ENCODE measurements at regions not wholly inside any gene's neighbourhood (a gene's known extent, or its start where the extent isn't known, plus 50 kb on each side); places are given as distances from the start of the nearest gene placed in this dataset.

- Histone ChIP-seq H3F3A (replicated peaks; ENCODE audit: insufficient read depth) (no peaks in the 10 kb centered on the region), H2AFZ (ENCODE audit: low read depth) (no peak overlapping the region), H3K4me3 (ENCODE audit: low read depth in 2 of 2, low read length in 1 of 2) (no peak overlapping the region), H3K79me2 (ENCODE audit: insufficient read depth) (no peaks in the 10 kb centered on the region), H3K4me1 (ENCODE audit: control insufficient read depth in 1 of 2, insufficient read depth in 2 of 2, low read depth in 1 of 2, low read length in 1 of 2) (no peaks in the 10 kb centered on the region), H3K9ac (no peak overlapping the region), H3K9me2 (no peaks in the 10 kb centered on the region), H3K9me3 (no peaks in the 10 kb centered on the region), H3K36me3 (replicated peaks in 1 of 2; ENCODE audit: control insufficient read depth in 1 of 2, insufficient read depth in 2 of 2, low read length in 1 of 2) (no peaks in the 10 kb centered on the region), H3K27ac (ENCODE audit: low read depth in 2 of 2, low read length in 1 of 2) (no peak overlapping the region), H4K20me1 (ENCODE audit: insufficient read depth) (no peaks in the 10 kb centered on the region), H3K27me3 (ENCODE audit: insufficient read depth) (no peaks in the 10 kb centered on the region), H3K4me2 (no peak overlapping the region)
- CTCF ChIA-PET = no interaction called here
- TF ChIP-seq RCOR1 (IDR thresholded peaks at IDR 0.05; ENCODE audit: low read length) = no peak
- TF ChIP-seq GATA2 (CRISPR knock-in tag; IDR thresholded peaks at IDR 0.05) = no peak
- TF ChIP-seq RXRA (IDR thresholded peaks at IDR 0.05; ENCODE audit: borderline replicate concordance, low read depth) = no peak
- TF ChIP-seq GABPA (IDR thresholded peaks at IDR 0.05; ENCODE audit: low read depth) = no peak
- TF ChIP-seq, protein P1, sequence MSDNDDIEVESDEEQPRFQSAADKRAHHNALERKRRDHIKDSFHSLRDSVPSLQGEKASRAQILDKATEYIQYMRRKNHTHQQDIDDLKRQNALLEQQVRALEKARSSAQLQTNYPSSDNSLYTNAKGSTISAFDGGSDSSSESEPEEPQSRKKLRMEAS (IDR thresholded peaks at IDR 0.05; ENCODE audit: low read depth) = no peak
- TF ChIP-seq SMC3 (IDR thresholded peaks at IDR 0.05; ENCODE audit: low read depth, low read length) = no peak
- TF ChIP-seq, protein P2, sequence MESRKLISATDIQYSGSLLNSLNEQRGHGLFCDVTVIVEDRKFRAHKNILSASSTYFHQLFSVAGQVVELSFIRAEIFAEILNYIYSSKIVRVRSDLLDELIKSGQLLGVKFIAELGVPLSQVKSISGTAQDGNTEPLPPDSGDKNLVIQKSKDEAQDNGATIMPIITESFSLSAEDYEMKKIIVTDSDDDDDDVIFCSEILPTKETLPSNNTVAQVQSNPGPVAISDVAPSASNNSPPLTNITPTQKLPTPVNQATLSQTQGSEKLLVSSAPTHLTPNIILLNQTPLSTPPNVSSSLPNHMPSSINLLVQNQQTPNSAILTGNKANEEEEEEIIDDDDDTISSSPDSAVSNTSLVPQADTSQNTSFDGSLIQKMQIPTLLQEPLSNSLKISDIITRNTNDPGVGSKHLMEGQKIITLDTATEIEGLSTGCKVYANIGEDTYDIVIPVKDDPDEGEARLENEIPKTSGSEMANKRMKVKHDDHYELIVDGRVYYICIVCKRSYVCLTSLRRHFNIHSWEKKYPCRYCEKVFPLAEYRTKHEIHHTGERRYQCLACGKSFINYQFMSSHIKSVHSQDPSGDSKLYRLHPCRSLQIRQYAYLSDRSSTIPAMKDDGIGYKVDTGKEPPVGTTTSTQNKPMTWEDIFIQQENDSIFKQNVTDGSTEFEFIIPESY (IDR thresholded peaks at IDR 0.05; ENCODE audit: borderline replicate concordance, low read depth) = no peak
- TF ChIP-seq MXI1 (IDR thresholded peaks at IDR 0.05; ENCODE audit: low read depth, low read length) = no peak
- TF ChIP-seq, protein P3, sequence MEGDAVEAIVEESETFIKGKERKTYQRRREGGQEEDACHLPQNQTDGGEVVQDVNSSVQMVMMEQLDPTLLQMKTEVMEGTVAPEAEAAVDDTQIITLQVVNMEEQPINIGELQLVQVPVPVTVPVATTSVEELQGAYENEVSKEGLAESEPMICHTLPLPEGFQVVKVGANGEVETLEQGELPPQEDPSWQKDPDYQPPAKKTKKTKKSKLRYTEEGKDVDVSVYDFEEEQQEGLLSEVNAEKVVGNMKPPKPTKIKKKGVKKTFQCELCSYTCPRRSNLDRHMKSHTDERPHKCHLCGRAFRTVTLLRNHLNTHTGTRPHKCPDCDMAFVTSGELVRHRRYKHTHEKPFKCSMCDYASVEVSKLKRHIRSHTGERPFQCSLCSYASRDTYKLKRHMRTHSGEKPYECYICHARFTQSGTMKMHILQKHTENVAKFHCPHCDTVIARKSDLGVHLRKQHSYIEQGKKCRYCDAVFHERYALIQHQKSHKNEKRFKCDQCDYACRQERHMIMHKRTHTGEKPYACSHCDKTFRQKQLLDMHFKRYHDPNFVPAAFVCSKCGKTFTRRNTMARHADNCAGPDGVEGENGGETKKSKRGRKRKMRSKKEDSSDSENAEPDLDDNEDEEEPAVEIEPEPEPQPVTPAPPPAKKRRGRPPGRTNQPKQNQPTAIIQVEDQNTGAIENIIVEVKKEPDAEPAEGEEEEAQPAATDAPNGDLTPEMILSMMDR (IDR thresholded peaks at IDR 0.05) = no peak
- TF ChIP-seq RFX5 (IDR thresholded peaks at IDR 0.05; ENCODE audit: low read length) = no peak
- TF ChIP-seq NFIC (IDR thresholded peaks at IDR 0.05; ENCODE audit: borderline replicate concordance) = no peak
- no peak for TF ChIP-seq FOXM1 (IDR thresholded peaks at IDR 0.05; ENCODE audit: low read depth)
- no peak for TF ChIP-seq POLR2AphosphoS5 (IDR thresholded peaks at IDR 0.05; ENCODE audit: low read depth, low read length)
- no peak for TF ChIP-seq JUND (IDR thresholded peaks at IDR 0.05)
- no peak for DNase-seq
- 4% methylated on average over 5 of the region's 5 CpGs for WGBS (ENCODE audit: low lambda C conversion rate)
- POLR2A ChIA-PET = no interaction called here
These were observed 113.4 kb upstream of the SPAG17 start for GRCh38 chr1:118298397-118298796.

DNA sequence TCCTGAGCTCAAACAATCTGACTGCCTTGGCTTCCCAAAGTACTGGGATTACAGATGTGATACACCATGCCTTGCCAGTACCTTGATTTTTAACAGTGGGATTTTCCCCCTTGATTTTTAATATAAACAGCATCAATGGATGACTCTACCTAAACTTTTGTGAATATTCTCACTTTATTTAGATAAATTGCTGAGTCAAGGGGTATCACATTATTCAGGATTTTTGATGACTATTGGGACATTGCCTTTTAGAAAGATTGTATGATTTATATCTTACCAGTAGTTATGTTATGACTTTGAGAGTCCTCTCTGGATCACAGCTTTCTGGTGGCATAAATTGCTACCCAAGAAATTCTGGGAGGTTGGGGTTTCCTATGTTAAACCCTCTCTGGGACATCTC is 112.5 kb upstream of the SPAG17 start:
- Histone ChIP-seq H3K4me1 (ENCODE audit: control insufficient read depth in 1 of 2, insufficient read depth in 2 of 2, low read depth in 1 of 2, low read length in 1 of 2) (no peaks in the 10 kb centered on the region), H3K79me2 (ENCODE audit: insufficient read depth) (no peaks in the 10 kb centered on the region), H3K36me3 (replicated peaks in 1 of 2; ENCODE audit: control insufficient read depth in 1 of 2, insufficient read depth in 2 of 2, low read length in 1 of 2) (no peaks in the 10 kb centered on the region), H3K27me3 (ENCODE audit: insufficient read depth) (no peaks in the 10 kb centered on the region), H3K4me3 (ENCODE audit: low read depth in 2 of 2, low read length in 1 of 2) (no peak overlapping the region), H3F3A (replicated peaks; ENCODE audit: insufficient read depth) (no peaks in the 10 kb centered on the region), H3K4me2 (no peak overlapping the region), H3K27ac (ENCODE audit: low read depth in 2 of 2, low read length in 1 of 2) (no peak overlapping the region), H3K9me3 (no peaks in the 10 kb centered on the region), H3K9me2 (no peaks in the 10 kb centered on the region), H4K20me1 (ENCODE audit: insufficient read depth) (no peaks in the 10 kb centered on the region), H2AFZ (ENCODE audit: low read depth) (no peak overlapping the region), H3K9ac (no peak overlapping the region)
- ChIA-PET CTCF (interaction anchor here (0.8 kb wide), 1 partner anchor 33 kb away, joined by 4 read pairs; no protein-coding TSS in a partner anchor), POLR2A (no interaction called here)
- DNase-seq = no peak
- TF ChIP-seq NRF1 (IDR thresholded peaks at IDR 0.05; ENCODE audit: low read depth, low read length) (no peak), TAF1 (IDR thresholded peaks at IDR 0.05; ENCODE audit: borderline replicate concordance, low read depth, low read length) (no peak), RCOR1 (IDR thresholded peaks at IDR 0.05; ENCODE audit: low read length) (no peak), IRF3 (IDR thresholded peaks at IDR 0.05; ENCODE audit: low read depth, low read length) (no peak), EP300 (IDR thresholded peaks at IDR 0.05; ENCODE audit: borderline replicate concordance in 1 of 2, low read depth in 1 of 2, low read length in 1 of 2) (no peak), NFIC (IDR thresholded peaks at IDR 0.05; ENCODE audit: borderline replicate concordance) (no peak), SIN3A (IDR thresholded peaks at IDR 0.05; ENCODE audit: borderline replicate concordance, low read depth, low read length) (no peak), POLR2AphosphoS5 (IDR thresholded peaks at IDR 0.05; ENCODE audit: low read depth, low read length) (no peak), TEAD4 (IDR thresholded peaks at IDR 0.05; ENCODE audit: borderline replicate concordance, insufficient read depth) (no peak), RXRA (IDR thresholded peaks at IDR 0.05; ENCODE audit: borderline replicate concordance, low read depth) (no peak), JUND (IDR thresholded peaks at IDR 0.05) (no peak)
- TF ChIP-seq, protein P4, sequence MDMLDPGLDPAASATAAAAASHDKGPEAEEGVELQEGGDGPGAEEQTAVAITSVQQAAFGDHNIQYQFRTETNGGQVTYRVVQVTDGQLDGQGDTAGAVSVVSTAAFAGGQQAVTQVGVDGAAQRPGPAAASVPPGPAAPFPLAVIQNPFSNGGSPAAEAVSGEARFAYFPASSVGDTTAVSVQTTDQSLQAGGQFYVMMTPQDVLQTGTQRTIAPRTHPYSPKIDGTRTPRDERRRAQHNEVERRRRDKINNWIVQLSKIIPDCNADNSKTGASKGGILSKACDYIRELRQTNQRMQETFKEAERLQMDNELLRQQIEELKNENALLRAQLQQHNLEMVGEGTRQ (IDR thresholded peaks at IDR 0.05; ENCODE audit: borderline replicate concordance, low read depth, low read length) = no peak

All from SK-N-SH (cell line).